Dendritic cell treated with granulocyte-macrophage colony-stimulating factor and Interleukin-4, amounts not matched to agents 40 ng/mL and 50 ng/mL, for 4 days (primary cell): ENCODE measurements at regions not wholly inside any gene's neighbourhood (a gene's known extent, or its start where the extent isn't known, plus 50 kb on each side); places are given as distances from the start of the nearest gene placed in this dataset.

Experiments used
- H3K27ac Mint-ChIP-seq: one replicate; pipeline ENCODE4 v1.8.0; 2022; ENCODE audit warnings: mild to moderate bottlenecking, mixed read lengths
- H3K27me3 Mint-ChIP-seq: one replicate; pipeline ENCODE4 v1.8.0; 2022; ENCODE audit warnings: mild to moderate bottlenecking, mixed read lengths
- H3K36me3 Mint-ChIP-seq: one replicate; pipeline ENCODE4 v1.8.0; 2022; ENCODE audit warnings: low read depth, mixed read lengths
- H3K4me1 Mint-ChIP-seq: one replicate; pipeline ENCODE4 v1.8.0; 2022; ENCODE audit warnings: low read depth, mixed read lengths
- H3K4me3 Mint-ChIP-seq: one replicate; pipeline ENCODE4 v1.8.0; 2022; ENCODE audit warnings: mild to moderate bottlenecking, moderate library complexity, mixed read lengths
- H3K9me3 Mint-ChIP-seq: one replicate; pipeline ENCODE4 v1.8.0; 2022; ENCODE audit warnings: mixed read lengths
- intact Hi-C: fragments of 100-400 bp; cut with micrococcal nuclease; formaldehyde crosslinking; loops from one replicate; pipeline ENCODE4 v1.15.0; 2022

DNA sequence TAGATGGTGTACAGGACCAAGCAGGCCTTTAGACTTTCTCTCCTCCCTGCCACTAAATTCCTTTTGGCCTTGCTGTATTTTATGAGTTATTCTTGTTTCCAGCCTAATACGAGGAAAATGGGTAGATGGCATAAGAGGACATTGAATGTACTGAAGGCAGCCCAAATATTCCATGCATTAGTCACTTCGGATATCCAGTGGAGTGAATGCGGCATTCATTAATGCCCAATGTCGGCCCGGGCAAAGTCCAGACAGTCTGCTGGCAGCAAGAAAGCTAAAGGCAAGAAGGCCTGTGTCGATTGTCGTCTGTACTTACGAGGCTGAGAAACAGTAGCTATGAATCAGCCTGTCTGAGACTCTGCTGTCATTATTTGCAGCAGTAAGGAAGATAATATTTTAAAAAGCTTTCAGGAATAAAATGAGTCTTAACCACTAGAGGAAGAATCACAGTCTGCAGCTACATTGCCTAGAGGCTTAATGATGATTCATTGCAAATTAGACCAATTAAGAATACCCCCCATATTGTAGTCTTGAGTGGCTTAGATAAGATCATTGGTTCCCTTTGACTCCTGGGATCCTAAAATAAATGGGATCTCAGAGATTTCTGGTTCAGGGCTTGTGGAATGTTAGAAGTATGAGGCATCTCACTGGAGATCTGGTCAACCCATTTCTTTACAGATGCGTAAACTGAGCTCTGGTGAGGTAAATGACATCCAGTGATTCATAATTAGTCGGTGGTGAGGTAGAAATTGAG is 534.1 kb upstream of the JAG1 start:
- Mint-ChIP-seq H3K36me3 (no peaks in the 10 kb centered on the region), H3K9me3 (no peaks in the 10 kb centered on the region), H3K27ac (no peak overlapping the region), H3K27me3 (peaks cover 1% of the 10 kb centered on the region), H3K4me1 (peaks cover 16% of the 10 kb centered on the region), H3K4me3 (no peak overlapping the region)
- intact Hi-C loops = loop anchor here (10.0 kb wide), 3 partner anchors 113 to 743 kb away; no protein-coding TSS in a partner anchor

DNA sequence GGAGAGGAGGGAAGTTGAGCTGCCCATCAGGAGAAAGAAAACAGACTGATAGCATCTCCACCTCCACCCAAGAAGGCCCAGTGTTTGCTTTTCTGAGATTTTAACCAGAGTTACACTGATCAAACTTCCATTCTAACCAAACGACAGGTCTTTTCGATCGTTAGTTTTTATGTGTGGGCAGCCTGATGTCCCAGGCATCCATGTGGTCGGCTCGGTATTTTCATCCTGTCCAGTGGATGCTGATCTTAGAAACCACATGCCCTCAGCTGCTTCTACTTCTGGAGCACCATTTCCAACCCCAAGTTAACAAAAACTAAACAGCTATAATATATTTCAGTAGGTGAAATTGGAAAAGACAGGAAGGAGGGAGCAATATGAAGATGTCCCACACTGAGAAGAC is 536.8 kb upstream of the JAG1 start:
- Mint-ChIP-seq H3K4me3 (no peak overlapping the region), H3K4me1 (peaks cover 10% of the 10 kb centered on the region)

DNA sequence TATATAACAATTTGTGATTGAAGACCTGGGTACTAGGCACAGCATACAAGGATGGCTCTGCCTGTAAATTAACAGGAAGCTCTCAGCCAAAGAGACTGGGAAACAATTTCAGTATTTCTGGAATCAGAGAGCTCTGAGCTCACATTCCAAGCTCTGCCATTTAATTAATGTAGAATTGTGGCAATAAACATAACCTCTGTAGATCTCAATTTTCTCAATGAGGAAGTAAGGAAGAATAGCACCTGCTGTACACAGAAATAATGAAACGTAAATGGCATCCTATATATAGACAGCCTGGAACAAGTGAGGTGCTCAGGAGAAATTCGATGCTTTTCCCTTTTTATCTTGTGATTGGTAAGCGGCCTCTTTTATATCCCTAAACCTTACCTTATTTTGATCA is 538.5 kb upstream of the JAG1 start:
- H3K27me3 Mint-ChIP-seq = peaks cover 3% of the 10 kb centered on the region
- peaks cover 10% of the 10 kb centered on the region for H3K4me1 Mint-ChIP-seq
- no peak overlapping the region for H3K4me3 Mint-ChIP-seq
- intact Hi-C loops = no loop called here
- H3K27ac Mint-ChIP-seq = no peak overlapping the region
- no peaks in the 10 kb centered on the region for H3K9me3 Mint-ChIP-seq
- H3K36me3 Mint-ChIP-seq = no peaks in the 10 kb centered on the region

More for the DNA sequence above, 536.8 kb upstream of the JAG1 start:
- Mint-ChIP-seq H3K36me3 (no peaks in the 10 kb centered on the region), H3K9me3 (no peaks in the 10 kb centered on the region), H3K27me3 (peaks cover 1% of the 10 kb centered on the region), H3K27ac (no peak overlapping the region)
- intact Hi-C loops = no loop called here

DNA sequence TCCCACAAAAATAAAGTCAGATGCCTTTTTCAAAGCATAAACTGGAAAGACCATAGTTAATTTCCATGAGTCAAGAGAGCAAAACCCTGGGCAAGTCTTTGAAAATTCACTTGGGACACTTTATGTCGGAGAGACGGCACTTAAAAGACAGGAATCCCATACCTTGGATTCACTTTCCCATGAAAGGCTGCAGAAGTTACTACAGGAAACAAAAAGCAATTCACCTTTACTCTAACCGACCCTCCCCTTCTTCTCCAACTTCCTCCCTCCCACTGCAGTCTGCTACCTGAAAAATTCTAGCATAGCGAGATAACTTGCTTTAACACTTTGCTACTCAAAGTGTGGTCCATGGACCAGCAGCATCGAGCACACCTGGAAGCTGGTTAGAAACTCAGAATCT is 539.1 kb upstream of the JAG1 start:
- Mint-ChIP-seq H3K27ac (no peak overlapping the region), H3K4me3 (no peak overlapping the region), H3K36me3 (no peaks in the 10 kb centered on the region), H3K27me3 (peaks cover 3% of the 10 kb centered on the region), H3K4me1 (peaks cover 16% of the 10 kb centered on the region), H3K9me3 (no peaks in the 10 kb centered on the region)
- intact Hi-C loops = no loop called here

DNA sequence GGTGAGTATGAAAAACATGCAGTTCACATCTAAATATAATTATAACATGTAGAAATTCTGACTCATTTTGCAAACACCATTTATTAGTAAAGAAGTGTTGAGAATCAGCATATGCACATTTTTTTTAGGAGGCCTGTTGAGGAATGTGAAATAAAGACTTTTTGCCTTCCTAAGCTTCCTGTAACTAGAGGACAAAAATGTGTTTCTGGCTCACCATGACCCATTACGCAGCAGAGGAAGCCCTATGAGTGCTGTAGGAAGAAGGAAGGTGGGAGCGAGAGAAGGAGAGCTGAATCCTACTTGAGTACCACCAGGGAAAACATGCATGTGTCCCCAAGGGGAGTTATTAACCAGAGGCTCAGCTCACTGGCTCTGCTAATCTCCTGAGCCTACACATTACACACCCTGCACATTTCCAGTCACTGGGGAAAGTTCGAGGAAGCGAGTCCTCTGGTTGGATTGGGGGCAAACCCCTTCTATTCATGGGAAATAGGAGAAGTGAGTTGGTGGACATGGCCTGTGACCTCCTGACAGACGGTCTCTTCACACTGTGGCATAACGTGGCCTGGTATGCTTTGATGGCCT is 540.5 kb upstream of the JAG1 start:
- Mint-ChIP-seq H3K27me3 (peaks cover 3% of the 10 kb centered on the region), H3K9me3 (no peaks in the 10 kb centered on the region), H3K27ac (no peak overlapping the region), H3K36me3 (no peaks in the 10 kb centered on the region), H3K4me1 (peaks cover 19% of the 10 kb centered on the region), H3K4me3 (no peak overlapping the region)
- intact Hi-C loops = no loop called here

DNA sequence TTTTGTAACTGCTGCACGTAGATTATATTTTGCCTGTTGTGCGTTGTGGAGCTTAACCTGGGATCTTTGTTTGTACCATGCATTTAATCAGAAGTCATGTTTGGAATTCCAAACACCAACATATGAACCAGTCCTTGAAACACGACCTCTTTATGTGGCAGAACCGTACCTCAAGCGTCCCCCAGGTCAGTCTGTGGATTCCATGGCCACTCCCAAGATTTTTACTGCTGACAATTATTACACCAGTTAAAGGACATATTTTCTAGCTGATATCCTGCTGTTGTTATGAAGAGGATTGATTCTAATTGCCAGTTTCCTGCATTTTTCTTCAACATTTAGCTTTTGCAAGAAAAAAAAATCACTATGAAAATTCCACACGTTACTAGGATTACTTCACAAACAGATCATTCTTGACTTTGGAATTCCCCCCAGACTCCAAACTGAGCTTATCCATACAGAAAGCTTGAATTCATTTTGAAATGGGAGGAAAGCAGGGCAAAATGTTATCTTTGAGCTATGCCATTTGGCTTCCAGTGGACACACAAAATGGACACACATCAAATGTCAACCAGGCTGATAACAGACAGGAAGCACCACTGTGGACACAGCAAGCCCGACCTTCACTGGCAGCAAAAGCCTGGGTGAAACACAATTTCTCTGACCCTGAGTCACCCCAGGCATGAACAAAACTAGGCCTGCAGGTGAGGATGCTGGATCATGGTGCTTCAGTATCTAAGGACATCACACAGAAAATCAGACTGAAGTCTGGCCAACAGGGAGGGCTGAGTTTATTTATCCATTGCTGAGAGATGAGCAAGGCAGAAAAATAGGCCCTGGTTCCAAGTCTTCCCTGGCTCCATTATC is 542.9 kb upstream of the JAG1 start:
- Mint-ChIP-seq H3K4me3 (no peak overlapping the region), H3K9me3 (no peaks in the 10 kb centered on the region), H3K36me3 (no peaks in the 10 kb centered on the region), H3K4me1 (peaks cover 25% of the 10 kb centered on the region), H3K27me3 (peaks cover 1% of the 10 kb centered on the region), H3K27ac (no peak overlapping the region)
- intact Hi-C loops = no loop called here

DNA sequence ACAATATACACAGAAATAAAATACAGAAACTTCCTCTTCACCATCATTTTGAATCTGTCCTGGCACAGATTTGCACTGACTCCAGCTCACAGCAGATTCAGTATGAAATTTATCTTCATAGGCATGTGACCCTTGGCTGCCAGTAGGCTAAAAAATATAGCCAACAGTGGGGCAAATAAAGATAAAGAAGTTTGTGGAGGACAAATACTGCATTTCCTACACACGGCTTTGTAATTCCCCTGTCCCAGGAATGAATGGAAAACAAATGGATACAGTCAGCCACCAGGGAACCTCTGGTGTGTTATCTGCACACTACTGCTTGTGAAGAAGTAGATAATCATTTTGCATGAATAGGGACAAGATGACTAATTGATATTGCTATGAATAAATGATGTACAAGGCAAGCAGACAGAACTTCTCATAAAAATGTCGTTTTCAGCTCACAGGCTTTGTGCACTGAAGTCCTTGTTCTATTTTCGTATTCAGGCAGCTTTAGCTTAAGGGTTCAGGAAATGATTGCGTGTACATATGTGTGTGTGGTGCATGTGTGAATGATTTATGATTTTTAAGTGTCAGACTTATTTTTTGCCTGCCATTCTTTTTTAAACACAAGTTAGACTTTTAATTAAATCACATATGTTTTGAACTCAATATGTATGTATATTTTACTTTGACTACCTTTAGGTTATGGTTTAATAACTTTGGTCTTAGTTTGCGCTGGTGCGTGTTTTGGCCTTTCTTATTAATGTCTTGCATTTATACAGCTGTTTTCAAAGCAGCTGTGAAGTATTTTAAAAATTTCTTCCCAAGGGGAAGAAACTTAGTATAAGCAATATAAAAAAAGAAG is 543.8 kb upstream of the JAG1 start:
- intact Hi-C loops = no loop called here
- H3K27ac Mint-ChIP-seq = no peak overlapping the region
- no peaks in the 10 kb centered on the region for H3K9me3 Mint-ChIP-seq
- no peaks in the 10 kb centered on the region for H3K36me3 Mint-ChIP-seq
- H3K4me3 Mint-ChIP-seq = no peak overlapping the region
- H3K4me1 Mint-ChIP-seq = peaks cover 25% of the 10 kb centered on the region
- peaks cover 1% of the 10 kb centered on the region for H3K27me3 Mint-ChIP-seq

DNA sequence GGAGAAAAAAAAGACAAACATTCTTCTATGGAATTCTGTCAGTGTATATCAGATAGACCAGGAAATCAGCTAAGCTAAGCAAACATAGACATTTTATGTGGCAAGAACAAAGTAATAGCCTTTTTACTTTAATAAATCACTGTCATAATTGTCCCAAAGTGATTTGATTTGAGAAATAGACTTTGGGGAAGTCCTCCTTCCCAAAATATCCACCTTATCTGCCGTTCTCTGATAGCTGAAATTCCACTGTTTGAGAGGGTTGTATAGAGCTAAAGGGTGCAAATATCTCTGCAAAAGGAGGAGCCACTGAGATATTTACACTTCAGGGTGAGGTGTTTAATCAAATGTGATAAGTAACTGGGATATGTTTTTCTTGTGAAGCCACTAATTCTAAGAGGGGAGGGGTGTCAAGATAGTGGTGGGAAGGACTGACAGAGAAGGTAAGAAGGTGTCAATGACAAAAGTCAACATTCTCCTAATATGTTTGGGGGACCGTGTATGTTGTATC is 544.4 kb upstream of the JAG1 start:
- Mint-ChIP-seq H3K27me3 (peaks cover 1% of the 10 kb centered on the region), H3K4me3 (no peak overlapping the region), H3K27ac (no peak overlapping the region), H3K36me3 (no peaks in the 10 kb centered on the region), H3K4me1 (peaks cover 30% of the 10 kb centered on the region), H3K9me3 (no peaks in the 10 kb centered on the region)
- intact Hi-C loops = no loop called here

DNA sequence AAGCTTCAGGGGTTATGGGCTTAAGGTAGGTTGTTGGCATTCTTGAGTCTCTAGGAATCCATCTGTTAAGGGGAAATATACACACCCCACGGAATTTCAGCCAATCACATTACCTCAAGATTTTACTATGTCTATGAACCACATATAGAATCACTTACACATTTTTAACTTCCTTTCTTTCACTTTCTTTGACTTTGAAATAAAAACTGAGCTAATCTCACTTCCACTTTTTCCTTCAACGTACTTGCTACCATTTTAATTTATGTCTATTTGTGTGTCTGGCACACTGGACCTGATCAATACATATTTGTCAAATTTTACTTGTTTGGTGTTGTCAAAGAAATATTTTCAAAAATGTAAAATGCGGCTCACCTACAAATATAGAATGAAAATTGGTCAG is 545.4 kb upstream of the JAG1 start:
- no peaks in the 10 kb centered on the region for H3K36me3 Mint-ChIP-seq
- no peak overlapping the region for H3K4me3 Mint-ChIP-seq
- H3K4me1 Mint-ChIP-seq = peaks cover 30% of the 10 kb centered on the region
- intact Hi-C loops = no loop called here
- peaks cover 1% of the 10 kb centered on the region for H3K27me3 Mint-ChIP-seq
- H3K27ac Mint-ChIP-seq = no peak overlapping the region
- no peaks in the 10 kb centered on the region for H3K9me3 Mint-ChIP-seq

DNA sequence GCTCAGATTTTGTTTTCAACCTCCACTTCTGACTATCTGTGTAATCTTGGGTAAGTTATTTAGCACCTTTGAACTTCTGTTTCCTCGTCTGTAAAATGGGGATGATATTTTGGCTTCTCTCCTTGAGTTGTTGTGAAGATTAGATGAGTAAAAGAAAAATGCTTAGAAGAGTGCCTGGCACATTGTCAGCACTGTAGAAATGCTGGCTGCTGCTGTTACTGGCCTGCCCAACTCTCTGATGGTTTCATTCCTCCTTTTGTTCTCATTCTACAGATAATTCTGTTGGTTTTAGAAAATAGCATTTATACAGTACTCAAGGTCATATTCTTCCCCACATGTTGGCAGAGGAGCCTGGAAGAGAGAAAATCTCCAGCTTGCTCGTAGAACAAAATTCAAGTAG is 547.2 kb upstream of the JAG1 start:
- H3K27ac Mint-ChIP-seq = no peak overlapping the region
- H3K27me3 Mint-ChIP-seq = no peaks in the 10 kb centered on the region
- no peaks in the 10 kb centered on the region for H3K36me3 Mint-ChIP-seq
- H3K9me3 Mint-ChIP-seq = no peaks in the 10 kb centered on the region
- H3K4me1 Mint-ChIP-seq = peaks cover 36% of the 10 kb centered on the region
- H3K4me3 Mint-ChIP-seq = no peak overlapping the region
- intact Hi-C loops = no loop called here

DNA sequence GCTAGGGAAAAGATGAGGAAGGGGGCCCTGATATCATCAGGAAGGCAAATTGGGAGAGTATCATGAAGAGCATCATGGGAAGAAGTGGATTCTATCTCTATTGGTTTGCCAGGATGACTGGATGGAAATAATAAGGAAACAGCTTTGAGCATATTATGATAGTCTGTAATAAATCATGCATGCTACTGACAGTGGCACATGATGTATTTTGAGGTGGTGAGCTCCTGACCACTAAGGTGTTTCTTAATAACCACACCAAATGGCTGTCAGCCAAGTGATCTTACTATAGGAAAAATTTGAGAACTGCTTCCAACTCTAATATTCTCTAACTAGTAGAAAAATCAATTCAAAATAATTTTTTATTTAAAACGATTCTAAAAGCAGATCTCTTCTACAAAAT is 548.4 kb upstream of the JAG1 start:
- no peak overlapping the region for H3K4me3 Mint-ChIP-seq
- H3K9me3 Mint-ChIP-seq = no peaks in the 10 kb centered on the region
- no peak overlapping the region for H3K27ac Mint-ChIP-seq
- no peaks in the 10 kb centered on the region for H3K36me3 Mint-ChIP-seq
- H3K27me3 Mint-ChIP-seq = peaks cover 2% of the 10 kb centered on the region
- intact Hi-C loops = no loop called here
- peaks cover 32% of the 10 kb centered on the region for H3K4me1 Mint-ChIP-seq

DNA sequence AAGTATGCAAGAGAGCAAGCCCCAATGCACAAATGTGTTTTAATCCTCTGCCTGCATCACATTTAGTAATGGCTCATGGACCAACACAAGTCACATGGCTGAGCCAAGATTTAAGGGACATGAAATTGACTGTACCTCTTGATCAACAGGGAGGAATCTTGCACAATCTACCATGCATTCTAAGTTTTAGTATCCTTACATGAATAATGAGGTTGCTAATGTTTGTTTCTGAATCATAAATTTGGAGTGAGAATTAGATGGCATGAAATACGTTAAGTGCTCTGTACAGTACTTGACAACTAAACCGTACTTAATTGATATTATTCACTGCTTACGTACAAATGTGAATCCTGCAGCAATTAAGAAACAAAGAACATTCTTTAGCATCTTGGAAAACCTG is 553.8 kb upstream of the JAG1 start:
- intact Hi-C loops = no loop called here
- no peaks in the 10 kb centered on the region for H3K9me3 Mint-ChIP-seq
- peaks cover 16% of the 10 kb centered on the region for H3K4me1 Mint-ChIP-seq
- H3K27me3 Mint-ChIP-seq = peaks cover 2% of the 10 kb centered on the region
- no peak overlapping the region for H3K27ac Mint-ChIP-seq
- H3K4me3 Mint-ChIP-seq = no peak overlapping the region
- no peaks in the 10 kb centered on the region for H3K36me3 Mint-ChIP-seq

DNA sequence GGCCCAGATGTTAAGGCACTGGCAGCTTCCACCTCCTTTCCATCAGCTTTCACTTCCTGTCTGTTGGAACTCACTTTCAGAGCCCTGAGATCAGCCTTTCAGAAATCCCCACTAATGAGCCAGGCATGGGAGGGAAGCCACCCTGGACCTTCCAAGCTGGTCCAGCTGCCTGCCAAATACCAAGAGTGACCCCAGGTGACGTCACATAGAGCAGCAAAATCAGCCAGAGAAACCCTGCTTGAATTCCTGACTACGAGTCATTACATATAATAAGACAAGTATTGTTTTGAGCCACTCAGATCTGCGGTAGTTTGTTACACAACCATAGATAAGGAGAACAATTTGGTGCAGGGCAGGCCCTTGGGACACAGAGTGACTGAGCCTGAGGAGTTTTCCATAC is 556.0 kb upstream of the JAG1 start:
- no peak overlapping the region for H3K27ac Mint-ChIP-seq
- intact Hi-C loops = no loop called here
- no peaks in the 10 kb centered on the region for H3K9me3 Mint-ChIP-seq

More for the DNA sequence above, 556.0 kb upstream of the JAG1 start:
- Mint-ChIP-seq H3K4me1 (peaks cover 26% of the 10 kb centered on the region), H3K36me3 (no peaks in the 10 kb centered on the region), H3K4me3 (no peak overlapping the region), H3K27me3 (peaks cover 2% of the 10 kb centered on the region)
